ENCODE measurements at regions not wholly inside any gene's neighbourhood (a gene's known extent, or its start where the extent isn't known, plus 50 kb on each side); places are given as distances from the start of the nearest gene placed in this dataset.

DNA sequence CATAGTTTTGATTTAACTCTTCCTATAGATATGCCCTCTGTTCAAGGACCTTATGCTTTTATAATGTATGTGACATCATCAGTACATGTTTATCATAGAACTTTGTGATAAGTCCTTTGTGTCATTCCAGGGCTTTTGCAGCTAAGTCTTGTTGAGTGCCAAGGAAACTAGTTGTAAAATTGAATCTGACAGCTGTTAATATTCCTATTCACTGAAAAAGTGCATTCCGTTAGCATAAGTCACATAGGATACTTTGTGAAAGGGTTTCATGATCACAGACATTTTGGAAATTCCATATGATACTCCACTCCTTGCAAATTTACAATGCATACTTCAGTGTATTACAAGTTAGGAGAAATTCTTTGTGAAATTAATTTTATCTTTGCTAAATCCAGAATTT lies 503.4 kb downstream of the CCDC85A start:
- no peaks in the 10 kb centered on the region for H3K27me3 ChIP-seq (ENCODE audit: control insufficient read depth, insufficient read depth, low read length)
- no peak for DNase-seq (ENCODE audit: low read depth)
- no peak for TF ChIP-seq CTCF (IDR thresholded peaks at IDR 0.05; ENCODE audit: insufficient read depth, low read length, poor library complexity, severe bottlenecking)
- no peak overlapping the region for H3K4me3 ChIP-seq (ENCODE audit: low read depth, low read length)
- no peaks in the 10 kb centered on the region for H3K36me3 ChIP-seq (ENCODE audit: control insufficient read depth, insufficient read depth, low read length)

- DNase-seq (ENCODE audit: low read depth) = no peak
- TF ChIP-seq CTCF (IDR thresholded peaks at IDR 0.05; ENCODE audit: insufficient read depth, low read length, poor library complexity, severe bottlenecking) = no peak
- Histone ChIP-seq H3K4me3 (ENCODE audit: low read depth, low read length) (no peak overlapping the region), H3K27me3 (ENCODE audit: control insufficient read depth, insufficient read depth, low read length) (no peaks in the 10 kb centered on the region), H3K36me3 (ENCODE audit: control insufficient read depth, insufficient read depth, low read length) (no peaks in the 10 kb centered on the region)
Measured at GRCh38 chr2:56688661-56689060, 504.9 kb downstream of the CCDC85A start.

- TF ChIP-seq CTCF (IDR thresholded peaks at IDR 0.05; ENCODE audit: insufficient read depth, low read length, poor library complexity, severe bottlenecking) = no peak
- Histone ChIP-seq H3K4me3 (ENCODE audit: low read depth, low read length) (no peak overlapping the region), H3K27me3 (ENCODE audit: control insufficient read depth, insufficient read depth, low read length) (no peaks in the 10 kb centered on the region), H3K36me3 (ENCODE audit: control insufficient read depth, insufficient read depth, low read length) (no peaks in the 10 kb centered on the region)
- no peak for DNase-seq (ENCODE audit: low read depth)
Measured at GRCh38 chr2:56693501-56693900, 509.7 kb downstream of the CCDC85A start.

DNA sequence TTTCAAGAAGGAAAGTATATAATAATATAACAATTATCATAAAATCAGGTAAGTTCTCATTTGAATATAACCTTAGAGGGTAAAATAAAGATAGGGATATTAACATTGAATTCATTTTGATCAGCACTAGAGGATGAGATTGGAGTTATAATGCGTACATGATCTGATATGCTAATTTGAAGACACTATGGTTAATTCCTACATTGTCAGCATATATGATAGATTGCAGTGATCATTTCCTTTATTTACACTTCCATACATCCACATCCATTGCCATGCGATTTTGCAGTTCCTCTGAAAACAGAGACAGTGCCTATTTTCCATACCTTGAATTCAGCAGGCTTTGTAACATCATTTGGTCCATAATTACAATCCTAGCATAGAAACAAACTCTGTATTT lies 519.2 kb downstream of the CCDC85A start:
- no peak for TF ChIP-seq CTCF (IDR thresholded peaks at IDR 0.05; ENCODE audit: insufficient read depth, low read length, poor library complexity, severe bottlenecking)
- no peaks in the 10 kb centered on the region for H3K27me3 ChIP-seq (ENCODE audit: control insufficient read depth, insufficient read depth, low read length)
- H3K36me3 ChIP-seq (ENCODE audit: control insufficient read depth, insufficient read depth, low read length) = no peaks in the 10 kb centered on the region
- no peak overlapping the region for H3K4me3 ChIP-seq (ENCODE audit: low read depth, low read length)
- no peak for DNase-seq (ENCODE audit: low read depth)

- Histone ChIP-seq H3K27me3 (ENCODE audit: control insufficient read depth, insufficient read depth, low read length) (no peaks in the 10 kb centered on the region), H3K36me3 (ENCODE audit: control insufficient read depth, insufficient read depth, low read length) (no peaks in the 10 kb centered on the region), H3K4me3 (ENCODE audit: low read depth, low read length) (no peak overlapping the region)
- TF ChIP-seq CTCF (IDR thresholded peaks at IDR 0.05; ENCODE audit: insufficient read depth, low read length, poor library complexity, severe bottlenecking) = no peak
- DNase-seq (ENCODE audit: low read depth) = no peak
Measured at GRCh38 chr2:56705713-56706112, 521.9 kb downstream of the CCDC85A start.

- Histone ChIP-seq H3K4me3 (ENCODE audit: low read depth, low read length) (no peak overlapping the region), H3K36me3 (ENCODE audit: control insufficient read depth, insufficient read depth, low read length) (no peaks in the 10 kb centered on the region), H3K27me3 (ENCODE audit: control insufficient read depth, insufficient read depth, low read length) (no peaks in the 10 kb centered on the region)
- TF ChIP-seq CTCF (IDR thresholded peaks at IDR 0.05; ENCODE audit: insufficient read depth, low read length, poor library complexity, severe bottlenecking) = no peak
- no peak for DNase-seq (ENCODE audit: low read depth)
Measured at GRCh38 chr2:56707218-56707617, 523.4 kb downstream of the CCDC85A start.
